ENCODE measurements at regions not wholly inside any gene's neighbourhood (a gene's known extent, or its start where the extent isn't known, plus 50 kb on each side); places are given as distances from the start of the nearest gene placed in this dataset.
"Not testable (repeated sequence)": the region's sequence is repeated elsewhere in the genome, so short reads cannot be mapped to it uniquely, and the experiment has no call there.

DNA sequence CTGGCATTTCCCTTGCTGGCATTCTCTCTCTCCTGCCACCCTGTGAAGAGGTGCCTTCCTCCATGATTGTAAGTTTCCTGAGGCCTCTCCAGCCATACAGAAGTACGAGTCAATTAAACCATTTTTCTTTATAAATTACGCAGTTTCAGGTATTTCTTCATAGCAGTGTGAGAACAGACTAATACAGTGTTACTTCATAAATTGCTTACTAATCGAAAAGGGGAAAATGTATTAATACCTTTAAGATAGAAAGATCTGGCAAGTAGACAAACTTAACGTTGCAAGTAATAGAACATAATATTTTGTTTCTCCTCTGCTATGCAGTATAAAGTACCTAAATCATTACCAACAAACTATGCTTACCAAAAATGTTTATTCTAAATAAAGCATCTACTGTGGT is 178.3 kb upstream of the LAMA2 start:
- Histone ChIP-seq H3K79me2 (ENCODE audit: control insufficient read depth, low read length) (no peaks in the 10 kb centered on the region), H4K20me1 (ENCODE audit: control insufficient read depth, insufficient read depth, low read depth, low read length) (no peaks in the 10 kb centered on the region), H3F3A (ENCODE audit: control insufficient read depth, insufficient read depth) (no peaks in the 10 kb centered on the region), H3K4me3 (ENCODE audit: low read length) (no peak overlapping the region), H3K36me3 (ENCODE audit: control insufficient read depth, low read length) (no peaks in the 10 kb centered on the region), H3K27ac (ENCODE audit: low read depth, low read length) (no peak overlapping the region), H3K9me2 (replicated peaks; ENCODE audit: control insufficient read depth, low read length) (no peaks in the 10 kb centered on the region), H3K4me2 (ENCODE audit: low read length) (no peak overlapping the region), H3K4me1 (ENCODE audit: control insufficient read depth, low read length) (no peaks in the 10 kb centered on the region), H3K9me3 (ENCODE audit: control insufficient read depth, insufficient read depth, low read length) (no peaks in the 10 kb centered on the region; the same call in 1 of the 2 replicates), H3K27me3 (ENCODE audit: control insufficient read depth, low read length) (no peaks in the 10 kb centered on the region)
- no peak for TF ChIP-seq EZH2phosphoT487 (IDR thresholded peaks at IDR 0.05; ENCODE audit: borderline replicate concordance, low read length)
- TF ChIP-seq, protein P1, sequence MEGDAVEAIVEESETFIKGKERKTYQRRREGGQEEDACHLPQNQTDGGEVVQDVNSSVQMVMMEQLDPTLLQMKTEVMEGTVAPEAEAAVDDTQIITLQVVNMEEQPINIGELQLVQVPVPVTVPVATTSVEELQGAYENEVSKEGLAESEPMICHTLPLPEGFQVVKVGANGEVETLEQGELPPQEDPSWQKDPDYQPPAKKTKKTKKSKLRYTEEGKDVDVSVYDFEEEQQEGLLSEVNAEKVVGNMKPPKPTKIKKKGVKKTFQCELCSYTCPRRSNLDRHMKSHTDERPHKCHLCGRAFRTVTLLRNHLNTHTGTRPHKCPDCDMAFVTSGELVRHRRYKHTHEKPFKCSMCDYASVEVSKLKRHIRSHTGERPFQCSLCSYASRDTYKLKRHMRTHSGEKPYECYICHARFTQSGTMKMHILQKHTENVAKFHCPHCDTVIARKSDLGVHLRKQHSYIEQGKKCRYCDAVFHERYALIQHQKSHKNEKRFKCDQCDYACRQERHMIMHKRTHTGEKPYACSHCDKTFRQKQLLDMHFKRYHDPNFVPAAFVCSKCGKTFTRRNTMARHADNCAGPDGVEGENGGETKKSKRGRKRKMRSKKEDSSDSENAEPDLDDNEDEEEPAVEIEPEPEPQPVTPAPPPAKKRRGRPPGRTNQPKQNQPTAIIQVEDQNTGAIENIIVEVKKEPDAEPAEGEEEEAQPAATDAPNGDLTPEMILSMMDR (IDR thresholded peaks at IDR 0.05; ENCODE audit: low read depth, low read length, poor library complexity, severe bottlenecking): no peak

DNA sequence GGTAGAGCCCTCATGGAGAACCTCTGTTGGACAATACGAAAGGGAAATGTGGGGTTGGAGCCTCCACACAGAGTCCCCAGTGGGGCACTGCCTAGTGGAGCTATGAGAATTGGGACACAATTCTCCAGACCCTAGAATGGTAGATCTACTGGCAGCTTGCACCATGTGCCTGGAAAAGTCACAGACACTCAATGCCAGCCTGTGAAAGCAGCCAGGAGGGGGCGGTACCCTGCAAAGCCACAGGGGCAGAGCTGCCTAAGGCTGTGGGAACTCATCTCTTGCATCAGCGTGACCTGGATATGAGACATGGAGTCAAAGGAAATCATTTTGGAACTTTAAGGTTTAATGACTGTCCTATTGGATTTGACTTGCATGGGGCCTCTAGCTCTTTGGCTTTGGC is 179.1 kb upstream of the LAMA2 start:
- not testable (repeated sequence) for H3K27ac ChIP-seq (ENCODE audit: low read depth, low read length); H3K9me3 ChIP-seq (ENCODE audit: control insufficient read depth, insufficient read depth, low read length); H3K4me3 ChIP-seq (ENCODE audit: low read length); H3F3A ChIP-seq (ENCODE audit: control insufficient read depth, insufficient read depth); H3K79me2 ChIP-seq (ENCODE audit: control insufficient read depth, low read length); H3K27me3 ChIP-seq (ENCODE audit: control insufficient read depth, low read length); H4K20me1 ChIP-seq (ENCODE audit: control insufficient read depth, insufficient read depth, low read depth, low read length); H3K9me2 ChIP-seq (replicated peaks; ENCODE audit: control insufficient read depth, low read length); H3K36me3 ChIP-seq (ENCODE audit: control insufficient read depth, low read length); H3K4me2 ChIP-seq (ENCODE audit: low read length); H3K4me1 ChIP-seq (ENCODE audit: control insufficient read depth, low read length)

DNA sequence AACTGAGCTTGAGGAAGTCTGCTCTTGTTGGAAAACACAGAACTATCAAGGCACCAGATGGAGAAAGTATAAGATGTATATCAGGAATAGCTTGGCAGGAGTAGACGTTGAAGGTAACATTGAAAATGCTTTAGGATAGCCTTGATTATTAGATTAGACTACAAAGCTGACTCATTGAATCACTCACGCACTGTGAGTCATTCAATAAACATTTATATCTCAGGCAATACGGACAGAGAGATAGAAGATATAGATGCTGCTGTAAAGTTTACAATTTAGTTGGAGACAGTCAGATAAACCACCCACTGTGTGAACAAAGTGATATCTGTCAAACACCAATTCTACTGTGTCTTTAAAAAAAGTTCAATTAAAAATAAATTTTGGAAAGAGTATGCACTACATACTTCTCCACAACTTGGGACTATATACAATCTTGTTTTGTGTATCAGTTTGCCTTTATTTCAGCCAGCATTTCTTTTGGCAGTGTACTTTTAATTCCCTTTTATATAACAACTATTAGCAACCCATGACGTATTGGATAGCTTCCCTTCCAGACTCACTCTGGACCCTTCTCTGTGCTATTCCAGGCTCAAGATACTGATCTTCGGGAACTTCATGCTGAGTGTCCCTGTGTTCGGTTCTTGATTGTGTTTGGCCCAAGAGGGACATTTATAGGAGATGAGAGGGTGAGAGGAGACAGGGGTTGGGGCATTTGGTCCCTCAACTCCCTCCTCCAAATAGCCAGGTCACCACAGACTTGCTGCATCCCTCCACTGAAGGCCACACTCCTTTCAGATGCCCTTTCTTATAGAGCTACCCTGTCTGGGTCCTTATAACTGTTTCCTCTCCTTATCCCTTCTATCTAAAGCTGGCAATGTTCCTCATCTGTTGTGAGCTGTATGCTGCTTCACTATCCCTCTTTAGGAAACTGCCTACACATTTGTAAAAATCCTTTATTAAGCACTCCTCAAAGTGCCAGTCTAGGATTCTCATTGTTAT is 176.6 kb upstream of the PTPRK start:
- Histone ChIP-seq H3K36me3 (ENCODE audit: control insufficient read depth, low read length) (no peaks in the 10 kb centered on the region), H3K4me3 (ENCODE audit: low read length) (no peak overlapping the region), H3K4me2 (ENCODE audit: low read length) (no peak overlapping the region), H3K4me1 (ENCODE audit: control insufficient read depth, low read length) (no peaks in the 10 kb centered on the region), H4K20me1 (ENCODE audit: control insufficient read depth, insufficient read depth, low read depth, low read length) (no peaks in the 10 kb centered on the region), H3K27me3 (ENCODE audit: control insufficient read depth, low read length) (no peaks in the 10 kb centered on the region), H3K27ac (ENCODE audit: low read depth, low read length) (no peak overlapping the region), H3K79me2 (ENCODE audit: control insufficient read depth, low read length) (no peaks in the 10 kb centered on the region), H3F3A (ENCODE audit: control insufficient read depth, insufficient read depth) (no peaks in the 10 kb centered on the region), H3K9me2 (replicated peaks; ENCODE audit: control insufficient read depth, low read length) (no peaks in the 10 kb centered on the region), H3K9me3 (ENCODE audit: control insufficient read depth, insufficient read depth, low read length) (no peaks in the 10 kb centered on the region)
- no peak for TF ChIP-seq EZH2phosphoT487 (IDR thresholded peaks at IDR 0.05; ENCODE audit: borderline replicate concordance, low read length)
- TF ChIP-seq, protein P1 (IDR thresholded peaks at IDR 0.05; ENCODE audit: low read depth, low read length, poor library complexity, severe bottlenecking): no peak

DNA sequence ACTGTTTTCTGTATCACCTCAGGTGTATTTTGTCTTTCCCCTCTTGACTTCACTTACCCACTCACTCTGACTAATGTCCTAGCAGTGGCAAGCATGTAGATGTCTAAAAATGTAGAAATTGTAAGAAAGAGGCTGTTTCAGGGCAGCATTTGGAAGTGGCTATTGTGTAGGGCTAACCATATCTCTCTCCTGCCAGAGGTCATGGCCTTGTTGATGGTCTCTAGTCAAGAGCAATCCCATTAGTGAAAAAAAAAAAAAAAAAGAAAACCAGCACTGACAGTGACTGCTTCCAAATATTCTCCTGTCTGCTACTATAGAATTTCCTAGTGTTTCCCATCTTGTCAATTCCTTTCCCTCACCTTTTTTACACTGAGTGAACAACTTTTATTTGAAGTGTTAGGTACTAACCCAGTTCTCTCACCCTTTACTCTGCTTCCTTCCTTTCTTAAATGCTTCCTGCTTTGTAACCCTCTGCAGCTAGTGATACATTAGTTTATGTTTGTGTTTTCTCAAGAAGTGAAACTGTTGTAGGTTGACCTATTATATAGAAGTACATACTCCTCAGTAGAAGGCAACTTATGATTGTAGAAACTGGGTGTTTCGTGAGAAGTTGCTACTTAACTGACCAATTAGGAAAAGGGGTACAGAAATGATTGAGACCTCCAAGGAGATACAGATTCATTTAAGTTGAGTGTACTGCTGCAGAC is 174.1 kb upstream of the PTPRK start:
- H4K20me1 ChIP-seq (ENCODE audit: control insufficient read depth, insufficient read depth, low read depth, low read length): no peaks in the 10 kb centered on the region
- H3F3A ChIP-seq (ENCODE audit: control insufficient read depth, insufficient read depth): no peaks in the 10 kb centered on the region
- no peaks in the 10 kb centered on the region for H3K27me3 ChIP-seq (ENCODE audit: control insufficient read depth, low read length)
- no peaks in the 10 kb centered on the region for H3K9me3 ChIP-seq (ENCODE audit: control insufficient read depth, insufficient read depth, low read length)
- H3K4me3 ChIP-seq (ENCODE audit: low read length): no peak overlapping the region
- H3K4me1 ChIP-seq (ENCODE audit: control insufficient read depth, low read length): no peaks in the 10 kb centered on the region
- no peak overlapping the region for H3K4me2 ChIP-seq (ENCODE audit: low read length)
- no peaks in the 10 kb centered on the region for H3K9me2 ChIP-seq (replicated peaks; ENCODE audit: control insufficient read depth, low read length)
- no peak for TF ChIP-seq EZH2phosphoT487 (IDR thresholded peaks at IDR 0.05; ENCODE audit: borderline replicate concordance, low read length)
- TF ChIP-seq, protein P1 (IDR thresholded peaks at IDR 0.05; ENCODE audit: low read depth, low read length, poor library complexity, severe bottlenecking): no peak
- H3K36me3 ChIP-seq (ENCODE audit: control insufficient read depth, low read length): no peaks in the 10 kb centered on the region
- no peak overlapping the region for H3K27ac ChIP-seq (ENCODE audit: low read depth, low read length)
- no peaks in the 10 kb centered on the region for H3K79me2 ChIP-seq (ENCODE audit: control insufficient read depth, low read length)

Data from DOHH2 (cell line).